GM21529 (cell line): ENCODE measurements at regions not wholly inside any gene's neighbourhood (a gene's known extent, or its start where the extent isn't known, plus 50 kb on each side); places are given as distances from the start of the nearest gene placed in this dataset.

Source experiments
- ATAC-seq: cut with Tn5 transposase; IDR thresholded peaks from one replicate; pipeline ENCODE4 v1.9.1; 2021; ENCODE audit not compliant: unreplicated experiment

DNA sequence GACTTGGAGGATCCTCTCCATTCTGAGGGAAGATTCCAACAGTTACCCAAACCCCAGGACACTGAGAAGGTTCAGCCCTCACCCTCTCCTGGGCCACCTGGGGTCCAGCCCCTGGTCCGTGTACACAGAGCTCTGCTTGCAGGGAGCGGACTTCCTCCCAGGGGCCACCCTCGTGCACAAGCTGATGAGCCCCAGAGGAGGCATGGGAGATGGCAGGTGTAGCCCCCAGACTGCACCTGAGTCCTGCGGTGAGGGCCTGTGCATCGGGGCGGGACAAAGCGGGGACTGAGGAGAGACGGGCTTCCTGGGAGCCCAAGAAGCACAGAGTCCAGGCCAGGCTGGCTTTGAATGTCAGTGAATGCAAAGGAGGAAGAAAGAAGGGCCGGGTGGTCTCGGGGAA lies 1374.9 kb downstream of the BRD1 start:
- no peak for ATAC-seq

DNA sequence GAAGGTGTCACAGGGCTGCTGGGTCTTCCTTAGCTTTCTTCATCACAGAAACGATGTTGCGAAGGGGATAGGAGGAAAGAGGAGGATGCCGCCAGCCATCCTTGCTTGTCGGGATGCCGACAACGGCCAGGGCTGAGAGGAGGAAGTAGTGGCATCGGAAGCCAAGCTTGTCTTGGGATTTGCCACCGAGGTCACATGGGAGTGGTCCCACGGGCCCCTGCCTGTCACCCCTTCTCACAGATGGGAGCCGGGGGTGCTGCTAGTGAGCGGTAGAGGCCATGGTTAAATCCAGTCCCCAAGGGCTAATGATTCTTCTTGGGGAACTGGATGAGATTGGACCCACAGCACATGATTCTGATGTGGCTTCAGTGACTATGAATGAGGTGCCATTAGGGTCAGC lies 1375.8 kb downstream of the BRD1 start:
- no peak for ATAC-seq

DNA sequence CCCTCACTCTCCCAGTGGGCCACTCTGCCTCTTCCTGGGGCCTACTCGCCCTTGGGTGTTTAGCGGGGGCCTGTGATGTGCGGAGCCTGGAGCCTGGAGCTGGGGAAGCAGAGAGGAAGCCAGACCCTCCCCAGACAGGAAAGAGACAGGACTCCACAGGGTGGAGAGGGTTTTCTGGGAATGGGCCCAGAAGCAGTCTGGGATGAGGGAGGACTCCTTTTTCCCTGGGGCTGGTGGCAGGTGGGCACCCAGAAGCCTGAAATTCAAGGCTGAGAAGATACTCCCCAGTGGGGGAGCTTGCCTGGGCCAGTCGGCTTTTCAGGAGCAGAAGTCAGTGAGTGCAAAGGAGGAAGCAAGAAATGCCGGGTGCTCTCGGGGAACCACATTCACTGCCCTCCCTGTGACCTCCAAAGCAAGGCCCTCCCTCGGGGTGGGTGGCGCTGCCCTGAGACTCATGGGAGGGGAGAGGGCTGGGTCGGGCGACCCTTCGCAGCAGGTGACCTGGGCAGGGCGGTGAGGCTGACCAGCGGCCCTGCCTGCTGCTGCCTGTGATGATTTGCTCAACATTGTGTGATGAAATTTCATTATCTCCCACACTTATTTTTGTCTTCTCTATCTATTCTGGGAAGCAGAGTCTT lies 1377.4 kb downstream of the BRD1 start:
- ATAC-seq: no peak

DNA sequence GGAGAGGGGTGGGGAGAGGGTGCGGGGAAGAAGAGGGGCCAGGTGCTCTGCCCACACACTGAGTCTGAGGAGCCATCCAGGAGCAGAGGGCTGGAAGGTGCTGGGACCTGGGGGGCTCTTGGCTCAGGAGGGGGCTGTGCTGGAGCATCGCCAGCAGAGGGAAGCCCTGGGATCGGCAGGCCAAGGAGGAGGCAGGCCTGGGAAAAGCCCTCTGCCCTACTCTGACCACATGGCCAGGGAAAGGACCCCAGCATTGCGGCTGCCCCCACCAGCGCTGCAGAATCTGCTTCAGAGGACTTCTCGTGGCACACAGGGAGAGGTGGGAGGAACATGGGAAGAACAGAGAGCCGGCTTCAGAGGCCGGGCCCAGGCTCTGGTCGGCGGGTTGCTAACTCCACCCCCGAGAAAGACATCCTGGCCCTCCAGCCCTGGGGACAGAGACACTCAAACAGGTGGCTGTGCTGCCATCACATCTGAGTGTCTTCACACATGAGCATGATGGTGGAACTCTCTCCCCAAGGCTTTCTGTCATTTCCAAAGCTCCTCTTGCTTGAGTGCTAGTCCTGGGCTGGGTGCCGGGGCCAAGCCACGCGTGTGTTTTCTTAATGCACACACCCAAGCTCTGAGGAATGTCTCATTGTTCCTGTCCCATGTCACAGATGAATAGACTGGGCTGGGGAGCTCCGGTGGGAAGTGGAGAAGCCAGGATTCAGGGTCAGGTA lies 1378.0 kb downstream of the BRD1 start:
- ATAC-seq: no peak

DNA sequence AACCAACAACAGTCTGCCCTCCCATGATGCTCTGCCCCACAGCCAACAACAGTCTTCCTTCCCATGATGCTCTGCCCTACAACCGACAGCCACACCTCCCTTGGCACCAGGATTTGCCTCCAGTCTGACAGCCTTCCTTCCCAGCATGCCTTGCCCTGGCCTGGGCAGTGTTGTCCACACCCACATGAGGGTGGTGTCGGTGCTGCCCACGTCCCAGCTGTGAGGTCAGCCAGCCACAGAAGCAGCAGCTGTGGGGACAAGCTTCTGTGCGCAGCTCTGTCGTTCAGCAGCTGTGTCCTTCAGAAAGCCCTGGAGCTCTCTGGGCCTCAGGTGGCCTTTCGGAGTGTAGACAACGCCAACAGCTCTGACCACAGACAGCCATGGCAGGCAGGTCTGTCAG lies 1378.9 kb downstream of the BRD1 start:
- ATAC-seq: no peak

DNA sequence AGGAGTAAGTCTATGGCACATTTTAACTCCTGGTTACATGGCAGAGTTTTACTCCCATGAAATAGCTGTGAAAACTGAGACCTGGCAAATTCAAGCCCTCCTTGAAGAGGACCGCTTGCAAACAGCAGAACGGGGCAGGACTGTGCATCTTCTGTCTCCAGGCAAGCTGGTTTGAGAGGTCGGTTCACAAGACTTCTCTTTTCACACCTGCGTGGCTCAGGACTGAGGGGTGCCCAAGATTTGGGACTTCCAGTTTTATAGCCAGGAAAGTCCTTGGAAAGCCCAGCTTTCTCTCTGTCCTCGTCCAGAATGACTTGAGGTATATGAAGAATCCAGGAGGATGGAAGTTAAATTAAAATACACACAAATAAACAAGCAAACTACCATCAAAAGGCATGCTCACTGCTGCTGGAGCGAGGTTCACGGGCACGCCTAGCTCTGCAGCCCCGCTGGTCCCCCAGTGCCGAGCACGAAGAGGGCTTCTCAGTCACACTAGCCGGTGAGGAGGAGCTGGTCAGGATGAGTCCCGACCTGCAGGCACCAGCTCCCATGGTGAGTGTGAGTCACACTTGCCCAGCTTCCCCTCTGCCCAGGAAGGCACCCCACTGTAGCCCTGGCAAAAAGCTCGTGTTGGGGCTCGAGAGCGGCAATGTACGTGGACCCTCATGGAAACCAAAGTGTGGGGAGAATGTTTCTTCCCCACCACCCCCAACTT lies 1382.4 kb downstream of the BRD1 start:
- ATAC-seq: no peak

DNA sequence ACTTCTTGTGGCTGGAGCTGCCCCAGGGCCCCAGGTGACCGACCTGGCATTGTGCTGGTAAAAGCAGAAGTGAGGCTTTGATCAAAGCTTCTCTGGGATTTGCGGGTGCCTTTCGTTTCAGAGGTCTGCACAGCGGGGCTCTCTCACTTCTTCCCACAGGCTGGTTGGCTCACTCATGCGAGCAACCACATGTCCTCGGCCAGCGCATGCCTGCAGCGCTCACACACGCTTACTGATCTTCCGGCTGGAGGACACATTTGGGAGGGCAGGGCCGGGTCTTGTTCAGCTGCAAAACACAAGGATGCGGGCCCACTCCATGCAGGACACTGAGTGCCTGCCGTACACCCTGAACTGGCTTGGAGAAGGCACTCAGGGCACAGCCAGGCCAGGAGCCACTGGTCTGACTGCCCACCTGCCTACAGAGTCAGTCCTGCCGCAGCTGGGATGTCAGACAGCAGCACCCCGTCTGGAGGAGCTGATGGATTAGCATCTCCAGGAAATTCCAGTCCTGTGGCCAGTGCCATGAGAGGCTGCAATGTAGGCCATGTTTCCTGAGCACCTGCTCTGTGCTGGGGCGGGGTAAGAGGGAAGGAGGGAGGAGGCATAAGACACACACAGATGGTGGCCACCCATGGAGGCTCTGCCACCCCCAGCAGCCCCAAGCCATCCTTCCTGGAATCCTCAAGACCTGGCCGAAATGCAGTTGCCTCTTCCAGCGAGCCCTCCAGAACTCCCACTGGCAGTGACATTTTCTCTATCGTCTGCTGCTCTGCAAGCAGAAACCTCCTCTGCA lies 1383.2 kb downstream of the BRD1 start:
- ATAC-seq: peak; percentile 65

DNA sequence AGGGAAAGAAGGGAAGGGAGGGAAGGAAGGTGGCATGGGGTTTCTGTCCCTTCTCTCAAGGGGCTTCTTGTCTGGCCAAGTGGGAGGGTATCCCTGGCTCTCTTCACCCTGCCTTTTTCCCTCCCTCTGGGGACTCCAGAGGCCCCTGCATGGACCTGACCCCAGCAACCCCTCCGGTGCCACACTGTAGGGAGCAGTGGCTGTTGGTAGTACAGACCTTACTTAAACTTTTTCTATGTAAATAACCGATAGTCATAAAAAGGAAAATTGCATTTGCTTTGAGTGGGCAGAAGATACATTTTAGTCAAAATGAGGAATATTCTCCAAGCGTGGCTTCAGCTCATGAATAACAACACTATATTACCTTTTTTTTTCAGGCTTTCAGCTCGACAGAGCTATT lies 1384.0 kb downstream of the BRD1 start:
- ATAC-seq: no peak

DNA sequence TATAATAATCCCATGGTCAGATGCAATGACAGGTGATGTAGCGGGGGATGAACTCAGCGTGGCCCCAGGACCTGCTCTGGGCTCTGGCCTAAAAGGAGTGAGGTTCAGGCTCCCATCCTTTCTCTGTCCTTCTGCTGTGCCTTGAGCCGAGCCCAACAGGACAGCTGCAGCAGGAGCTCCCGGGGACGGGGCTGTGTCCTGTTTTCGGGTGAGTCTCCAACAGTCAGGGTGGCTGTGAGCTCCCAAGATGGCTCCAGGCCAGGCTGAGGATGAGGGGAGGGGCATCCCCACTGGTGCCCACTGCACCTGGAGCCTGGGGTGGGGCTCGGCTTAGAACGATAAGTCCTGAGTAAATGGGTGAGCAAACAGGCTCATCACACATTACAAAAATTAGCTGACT lies 1385.0 kb downstream of the BRD1 start:
- ATAC-seq: no peak

DNA sequence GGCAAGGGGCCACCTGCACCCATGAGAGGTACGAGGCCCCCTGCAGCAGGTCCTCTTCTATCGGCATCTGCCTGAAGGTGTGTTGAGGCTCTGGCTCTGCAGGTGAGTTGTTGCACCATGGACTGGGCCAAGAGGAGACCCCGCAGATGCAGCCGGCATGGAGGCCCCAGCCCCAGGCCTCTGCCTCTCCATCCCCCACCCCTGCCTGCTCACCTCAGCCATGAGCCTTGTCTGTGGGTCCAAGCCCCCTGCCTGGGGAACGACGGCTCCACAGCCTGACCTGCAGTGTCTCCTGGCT lies 1386.2 kb downstream of the BRD1 start:
- ATAC-seq: no peak

DNA sequence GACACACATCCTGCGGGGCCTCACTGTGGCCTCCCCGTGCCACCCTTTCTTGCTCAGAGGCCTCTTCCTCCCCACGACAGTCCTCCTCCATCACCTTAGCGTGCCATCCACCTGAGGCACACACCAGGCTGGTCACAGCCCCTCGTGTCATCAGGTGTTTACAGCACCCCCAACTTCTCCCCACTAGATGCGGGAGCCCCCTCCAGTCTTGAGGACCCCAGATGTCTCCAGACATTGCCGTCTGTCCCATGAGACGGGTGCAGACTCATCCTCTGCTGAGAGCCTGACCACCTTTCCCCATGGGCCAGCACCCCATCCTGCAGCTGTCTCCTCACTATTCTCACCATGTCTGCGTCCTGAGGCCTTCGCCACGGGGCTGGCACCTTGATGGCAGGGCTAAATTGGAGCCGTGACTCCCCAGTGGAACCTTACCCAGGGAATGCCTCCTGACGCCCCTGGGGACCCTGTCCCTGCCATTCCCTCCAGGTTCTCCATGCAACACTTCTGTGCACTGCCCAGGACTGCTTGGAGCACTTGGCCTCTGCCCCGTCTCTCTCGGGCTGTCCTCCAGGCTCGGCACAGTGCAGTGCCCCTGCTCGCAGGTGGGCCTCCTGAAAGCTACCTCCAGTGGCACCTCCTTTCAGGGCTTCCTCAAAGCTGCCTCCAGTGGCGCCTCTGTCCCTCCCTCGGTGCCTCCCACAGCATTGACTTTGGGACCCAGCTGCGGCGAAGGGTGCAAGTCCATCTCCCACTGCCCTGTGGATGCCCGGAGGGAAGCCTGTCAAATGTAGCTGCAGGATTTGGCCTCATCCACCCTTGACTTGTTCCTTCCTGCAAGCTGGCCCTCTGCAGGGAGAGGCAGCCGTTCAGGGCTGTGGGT lies 1386.8 kb downstream of the BRD1 start:
- ATAC-seq: no peak

DNA sequence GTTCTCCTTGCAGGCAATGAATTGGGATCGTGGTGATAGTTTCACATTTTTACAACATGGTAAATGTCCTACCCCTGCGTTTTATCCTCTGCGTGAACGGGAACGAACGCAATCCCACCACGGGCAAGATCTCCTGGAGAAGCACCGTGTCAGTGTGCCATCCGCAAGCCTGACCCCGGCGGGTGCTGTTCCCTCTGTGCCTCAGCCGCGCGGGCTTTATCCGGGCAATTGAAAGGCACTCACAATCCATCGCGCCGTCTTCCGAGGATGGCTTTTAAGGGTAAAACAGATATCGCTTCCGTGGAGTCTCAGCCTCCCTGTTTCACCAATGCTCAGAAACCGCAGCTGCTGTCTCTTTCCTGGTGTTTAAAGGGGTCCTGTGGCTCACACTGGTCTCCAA lies 1387.5 kb downstream of the BRD1 start:
- no peak for ATAC-seq

DNA sequence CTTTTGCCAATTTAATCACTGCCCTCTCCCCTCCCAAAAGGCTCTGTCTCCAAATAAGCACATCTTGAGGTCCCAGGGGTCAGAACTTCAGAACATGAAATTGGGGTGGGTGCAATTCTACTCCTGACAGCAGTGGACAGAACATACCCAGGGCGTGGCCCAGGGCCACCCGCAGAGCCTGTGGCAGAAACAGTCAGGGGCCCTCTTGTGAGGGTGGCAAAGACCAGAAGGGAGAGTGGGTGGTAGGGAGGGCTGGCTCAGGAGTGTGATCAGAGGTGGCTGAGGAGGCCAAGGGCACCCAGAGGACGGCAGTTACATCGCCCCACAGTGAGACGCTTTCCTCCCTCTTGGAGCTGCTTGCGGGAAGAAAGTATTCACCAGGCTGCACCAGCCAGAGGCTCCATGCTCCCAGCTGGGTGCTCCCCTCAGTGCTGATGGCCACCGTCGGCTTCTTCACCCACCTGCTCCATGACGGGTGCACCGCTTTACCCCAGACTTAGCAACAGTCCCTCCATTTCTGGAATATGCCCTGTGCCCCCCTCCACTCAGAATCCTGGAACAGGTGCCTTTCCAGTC lies 1388.0 kb downstream of the BRD1 start:
- no peak for ATAC-seq

DNA sequence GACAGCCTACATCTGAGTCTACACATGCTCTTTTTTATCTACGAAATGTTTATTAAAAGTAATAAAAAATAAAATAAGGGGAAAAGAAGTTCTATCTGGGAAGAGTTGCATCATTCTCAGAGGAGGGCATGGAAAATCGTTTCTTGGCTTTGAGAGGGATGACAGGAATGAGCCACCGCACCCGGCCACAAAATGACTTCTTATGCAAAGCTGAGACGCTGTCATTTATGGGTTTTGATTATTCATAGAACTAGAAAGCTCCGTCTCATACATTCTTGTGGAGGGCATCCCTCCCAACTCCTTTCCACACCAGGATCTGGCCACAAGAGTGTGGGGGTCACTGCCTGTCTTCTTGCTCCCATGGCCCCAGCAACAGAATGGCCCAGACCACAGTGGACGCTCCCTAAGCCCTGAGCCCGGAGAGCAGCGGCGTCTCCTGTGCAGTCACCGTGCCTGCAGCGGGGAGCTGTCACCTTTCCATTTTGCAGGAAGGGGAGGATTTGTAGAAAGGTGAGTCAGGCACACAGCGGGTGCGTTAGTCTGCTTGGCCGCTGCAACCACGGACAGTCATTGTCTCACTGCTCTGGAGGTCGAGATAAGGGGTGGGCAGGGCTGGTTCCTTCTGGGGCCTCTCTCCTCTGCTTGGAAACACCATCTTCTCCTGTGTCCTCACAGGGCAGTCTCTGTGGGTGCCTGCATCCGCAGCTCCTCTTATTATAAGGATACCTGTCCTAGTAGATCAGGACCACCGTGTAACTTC lies 1388.7 kb downstream of the BRD1 start:
- ATAC-seq: no peak

DNA sequence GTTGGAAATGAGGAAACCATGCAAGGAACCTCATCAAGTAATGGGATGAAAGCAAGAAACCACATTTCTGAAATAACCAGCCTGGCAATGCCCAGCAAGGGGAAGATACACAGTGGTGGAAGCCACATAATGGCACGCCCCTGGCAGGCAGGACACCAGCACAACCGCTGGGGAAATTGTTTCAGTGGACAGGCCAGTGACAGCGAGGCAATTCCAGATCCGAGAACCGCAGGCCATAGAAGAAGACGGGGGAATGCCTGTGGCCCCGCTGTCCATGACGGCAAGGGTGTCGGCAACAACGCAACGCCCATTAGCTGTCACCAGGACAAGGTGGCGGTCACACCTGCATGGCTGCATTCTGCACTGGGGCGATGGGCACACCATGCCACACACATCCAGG lies 1389.6 kb downstream of the BRD1 start:
- ATAC-seq: no peak

DNA sequence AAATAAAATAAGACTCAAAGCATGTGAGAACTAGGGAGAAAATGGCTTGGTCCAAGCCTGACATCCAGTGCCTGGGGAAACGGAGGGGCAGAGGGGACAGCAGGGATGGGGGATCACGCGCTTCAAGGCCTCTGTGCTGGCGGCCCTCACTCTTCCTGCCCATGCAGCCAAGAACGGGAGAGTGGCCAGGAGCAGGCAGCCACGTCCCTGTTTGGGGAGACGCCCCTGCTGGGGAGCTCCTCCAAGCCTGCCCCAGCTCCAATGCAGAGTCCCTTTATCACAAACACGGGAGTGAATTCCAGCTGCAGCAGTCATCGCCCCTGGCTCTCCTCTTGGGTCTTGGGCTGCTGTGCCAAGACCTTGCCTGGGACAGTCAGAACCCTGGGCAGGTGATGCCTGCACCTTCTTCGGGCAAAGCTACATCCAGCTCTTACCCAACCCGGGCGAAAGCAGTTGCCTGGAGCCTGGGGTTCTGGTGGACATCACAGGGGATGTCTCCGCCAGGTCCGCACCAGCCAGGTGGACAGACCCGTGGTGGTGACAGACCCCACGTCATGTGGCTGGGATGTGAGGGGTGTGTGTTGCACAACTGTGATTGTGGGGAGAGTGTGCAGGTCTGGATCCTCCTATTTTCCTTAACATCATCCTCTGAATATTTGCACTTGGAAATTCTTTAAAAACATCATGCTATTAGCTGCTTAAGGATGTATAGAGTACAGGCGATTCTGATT lies 1391.3 kb downstream of the BRD1 start:
- ATAC-seq: no peak

DNA sequence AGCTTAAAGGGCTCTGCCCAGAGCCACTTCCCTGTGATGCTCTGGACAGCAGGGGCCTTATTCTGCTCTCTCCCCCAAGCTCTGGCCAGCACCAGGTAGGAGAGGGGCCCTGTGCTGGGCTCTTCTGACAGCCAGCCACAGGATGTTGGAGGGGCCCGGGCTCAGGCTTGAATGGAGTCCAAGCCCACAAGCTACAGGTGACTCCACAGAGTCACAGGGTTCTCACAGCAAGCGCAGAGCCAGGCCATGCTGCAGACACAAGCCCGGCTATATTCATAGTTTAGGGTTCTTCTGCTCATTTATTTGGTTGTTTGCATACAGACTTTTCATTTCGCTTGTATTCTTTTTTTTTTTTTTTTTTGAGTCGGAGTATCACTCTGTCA lies 1392.8 kb downstream of the BRD1 start:
- no peak for ATAC-seq

DNA sequence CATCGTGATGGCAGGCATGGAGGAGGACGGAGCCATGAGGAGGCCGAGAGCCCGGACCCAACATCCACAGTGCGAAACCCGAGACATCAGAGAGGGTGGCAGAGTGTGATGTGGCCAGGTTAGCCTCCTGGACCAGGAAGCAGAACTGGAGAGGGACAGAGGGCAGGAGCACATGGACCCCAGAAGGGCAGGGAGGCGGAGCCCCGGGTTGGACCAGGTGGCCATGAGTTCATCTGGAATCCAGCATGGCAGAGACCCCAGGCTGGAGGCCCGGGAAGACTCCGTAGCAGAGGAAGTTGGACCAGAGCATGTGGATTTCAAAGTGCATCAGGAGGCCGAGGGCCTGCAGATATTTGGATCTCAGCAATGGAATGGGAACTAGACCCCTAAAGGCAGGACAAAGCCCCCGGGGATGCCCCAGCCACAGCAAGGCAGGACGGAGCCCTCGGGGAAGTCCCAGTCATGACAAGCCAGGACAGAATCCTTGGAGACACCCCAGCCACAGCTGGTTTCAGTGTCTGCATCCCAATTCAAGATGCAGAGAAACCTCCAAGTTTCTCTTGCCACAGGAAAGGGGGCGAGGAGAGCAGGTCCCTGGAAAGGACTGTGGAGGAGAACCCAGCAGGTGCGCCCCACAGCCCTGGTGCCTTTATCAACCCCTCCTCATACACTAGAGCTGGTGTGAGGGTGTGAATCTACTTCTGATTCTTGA lies 1393.4 kb downstream of the BRD1 start:
- no peak for ATAC-seq
